Loucy (cell line): ENCODE measurements at regions not wholly inside any gene's neighbourhood (a gene's known extent, or its start where the extent isn't known, plus 50 kb on each side); places are given as distances from the start of the nearest gene placed in this dataset.

ENCODE experiments used
- EZH2phosphoT487 ChIP-seq: fragments of 200-600 bp; IDR thresholded peaks from 2 replicates; pipeline ENCODE4 v1.6.1; 2018; ENCODE audit warnings: antibody characterized with exemption, mild to moderate bottlenecking, moderate library complexity, borderline replicate concordance
- TF ChIP-seq, protein P1 (sequence below): fragments of 200-600 bp; sonication (generic); conservative IDR thresholded peaks from 2 replicates; pipeline ENCODE4 v1.5.1; 2014; ENCODE audit warnings: mild to moderate bottlenecking, antibody characterized with exemption, low read length

DNA sequence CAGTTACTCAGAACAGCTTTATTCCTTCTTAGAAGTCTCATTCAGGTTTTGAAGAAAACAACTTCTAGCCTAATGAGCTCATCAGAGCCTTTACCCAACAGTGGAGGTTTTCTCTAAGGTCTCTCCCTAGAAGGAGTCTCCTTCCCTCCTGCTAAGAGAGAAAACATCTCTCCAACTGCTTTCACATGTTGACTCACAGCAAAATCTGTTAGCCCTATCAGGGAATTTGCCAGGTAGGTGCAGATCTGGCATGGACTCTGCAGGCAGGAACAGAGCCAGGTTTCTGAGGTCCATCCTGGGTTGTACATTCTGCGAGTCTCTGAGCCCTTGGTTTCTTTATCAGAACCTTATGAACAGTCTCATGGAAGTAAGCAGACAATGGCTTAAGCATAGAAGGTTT, 214.4 kb downstream of the HIPK3 start:
- TF ChIP-seq, protein P1, sequence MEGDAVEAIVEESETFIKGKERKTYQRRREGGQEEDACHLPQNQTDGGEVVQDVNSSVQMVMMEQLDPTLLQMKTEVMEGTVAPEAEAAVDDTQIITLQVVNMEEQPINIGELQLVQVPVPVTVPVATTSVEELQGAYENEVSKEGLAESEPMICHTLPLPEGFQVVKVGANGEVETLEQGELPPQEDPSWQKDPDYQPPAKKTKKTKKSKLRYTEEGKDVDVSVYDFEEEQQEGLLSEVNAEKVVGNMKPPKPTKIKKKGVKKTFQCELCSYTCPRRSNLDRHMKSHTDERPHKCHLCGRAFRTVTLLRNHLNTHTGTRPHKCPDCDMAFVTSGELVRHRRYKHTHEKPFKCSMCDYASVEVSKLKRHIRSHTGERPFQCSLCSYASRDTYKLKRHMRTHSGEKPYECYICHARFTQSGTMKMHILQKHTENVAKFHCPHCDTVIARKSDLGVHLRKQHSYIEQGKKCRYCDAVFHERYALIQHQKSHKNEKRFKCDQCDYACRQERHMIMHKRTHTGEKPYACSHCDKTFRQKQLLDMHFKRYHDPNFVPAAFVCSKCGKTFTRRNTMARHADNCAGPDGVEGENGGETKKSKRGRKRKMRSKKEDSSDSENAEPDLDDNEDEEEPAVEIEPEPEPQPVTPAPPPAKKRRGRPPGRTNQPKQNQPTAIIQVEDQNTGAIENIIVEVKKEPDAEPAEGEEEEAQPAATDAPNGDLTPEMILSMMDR = no peak
- no peak for TF ChIP-seq EZH2phosphoT487
